Esophagus squamous epithelium (tissue), 5 donors: ENCODE measurements at regions not wholly inside any gene's neighbourhood (a gene's known extent, or its start where the extent isn't known, plus 50 kb on each side); places are given as distances from the start of the nearest gene placed in this dataset.

Source experiments
- DNase-seq: peaks from one replicate; lab custom pipeline; 2025; lab: John Stamatoyannopoulos, UW
- H3K27ac ChIP-seq, 4 donors: fragments of 200-600 bp; sonication (generic); one replicate each; pipeline ENCODE4 v1.5.1; 2016 to 2019; ENCODE audit warnings: mild to moderate bottlenecking in 1 of 4
- H3K27me3 ChIP-seq, 4 donors: fragments of 200-600 bp; sonication (generic); 1 replicate in 3 of 4; 2 replicates in 1 of 4; pipeline versions ENCODE4 v1.5.1 to v1.6.0; 2017 to 2021; ENCODE audit warnings: antibody characterized with exemption in 1 of 4
- H3K36me3 ChIP-seq, 3 donors: fragments of 200-600 bp; sonication (generic); one replicate each; pipeline ENCODE4 v1.5.1; 2016 to 2019
- H3K4me1 ChIP-seq, 3 donors: fragments of 200-600 bp; sonication (generic); one replicate each; pipeline ENCODE4 v1.5.1; 2017 to 2019
- H3K4me3 ChIP-seq, 4 donors: fragments of 200-600 bp; sonication (generic); 1 replicate in 3 of 4; 2 replicates in 1 of 4; pipeline ENCODE4 v1.5.1; 2016 to 2019; ENCODE audit warnings: mild to moderate bottlenecking in 2 of 4, moderate library complexity in 1 of 4
- H3K9me3 ChIP-seq, 3 donors: fragments of 200-600 bp; sonication (generic); one replicate each; pipeline ENCODE4 v1.5.1; 2016 to 2019
- CTCF ChIP-seq, 6 experiments: fragments of 450-650 bp in 4 of 6; fragments of 200-600 bp in 2 of 6; sonication (generic) in 2 of 6; IDR thresholded peaks; one replicate each; pipeline ENCODE4 v1.5.1; 2016 to 2019; ENCODE audit warnings: antibody characterized with exemption in 6 of 6, mild to moderate bottlenecking in 4 of 6, moderate library complexity in 4 of 6
- POLR2A ChIP-seq, 4 donors: fragments of 450-650 bp; IDR thresholded peaks; one replicate each; pipeline ENCODE4 v1.6.1; 2017; ENCODE audit warnings: antibody characterized with exemption in 4 of 4, mild to moderate bottlenecking in 4 of 4, moderate library complexity in 3 of 4
- whole genome bisulfite sequencing, 2 donors: methylation state at CpG; one replicate each; pipeline ENCODE4 v1.1.5; 2018; 5-methylcytosine and 5-hydroxymethylcytosine counted together
- intact Hi-C: fragments of 100-400 bp; cut with DNase I; formaldehyde crosslinking; loops from one replicate; pipeline ENCODE4 v1.15.0; 2022
- donor health status: DM: yes; HTN: yes; CAD: no.

GRCh38 chr1:105558023-105558422 is 1498.5 kb upstream of the PRMT6 start:
- no peak for DNase-seq
- Histone ChIP-seq H3K27ac (no peak overlapping the region), H3K9me3 (no peaks in the 10 kb centered on the region), H3K27me3 (no peaks in the 10 kb centered on the region), H3K4me3 (no peak overlapping the region), H3K4me1 (no peaks in the 10 kb centered on the region), H3K36me3 (no peaks in the 10 kb centered on the region)
- no peak for TF ChIP-seq POLR2A (IDR thresholded peaks at IDR 0.05)
- no peak for TF ChIP-seq CTCF (IDR thresholded peaks at IDR 0.05)
- intact Hi-C loops, result no loop called here

- TF ChIP-seq POLR2A (IDR thresholded peaks at IDR 0.05), result no peak
- no peak for TF ChIP-seq CTCF (IDR thresholded peaks at IDR 0.05)
- Histone ChIP-seq H3K36me3 (no peaks in the 10 kb centered on the region), H3K4me3 (no peak overlapping the region), H3K9me3 (no peaks in the 10 kb centered on the region), H3K27ac (no peak overlapping the region), H3K4me1 (no peaks in the 10 kb centered on the region), H3K27me3 (no peaks in the 10 kb centered on the region)
- 40 to 44% methylated on average over 2 of the region's 2 CpGs for WGBS, 2 donors
- no peak for DNase-seq
- intact Hi-C loops, result no loop called here
These were observed 1491.5 kb upstream of the PRMT6 start for GRCh38 chr1:105565006-105565405.

GRCh38 chr1:105585791-105586190 is 1470.7 kb upstream of the PRMT6 start:
- Histone ChIP-seq H3K9me3 (no peaks in the 10 kb centered on the region), H3K27me3 (no peaks in the 10 kb centered on the region), H3K36me3 (no peaks in the 10 kb centered on the region), H3K27ac (no peak overlapping the region), H3K4me1 (no peaks in the 10 kb centered on the region), H3K4me3 (no peak overlapping the region)
- intact Hi-C loops, result no loop called here
- no peak for TF ChIP-seq POLR2A (IDR thresholded peaks at IDR 0.05)
- TF ChIP-seq CTCF (IDR thresholded peaks at IDR 0.05), result no peak
- WGBS, 2 donors, result 12 to 47% methylated on average over 2 of the region's 2 CpGs
- no peak for DNase-seq

GRCh38 chr1:105591681-105592080 is 1464.8 kb upstream of the PRMT6 start:
- Histone ChIP-seq H3K27ac (no peak overlapping the region), H3K9me3 (peaks cover 0 to 7% (median 0%) of the 10 kb centered on the region in 3 donors), H3K4me3 (no peak overlapping the region), H3K36me3 (no peaks in the 10 kb centered on the region), H3K27me3 (no peaks in the 10 kb centered on the region), H3K4me1 (no peaks in the 10 kb centered on the region)
- no peak for DNase-seq
- TF ChIP-seq POLR2A (IDR thresholded peaks at IDR 0.05) (no peak), CTCF (IDR thresholded peaks at IDR 0.05) (no peak)
- 28 to 38% methylated on average over 1 of the region's 1 CpG for whole genome bisulfite sequencing, 2 donors
- intact Hi-C loops, result no loop called here

- H3K36me3 ChIP-seq, result no peaks in the 10 kb centered on the region
- no peaks in the 10 kb centered on the region for H3K27me3 ChIP-seq
- 26 to 36% methylated on average over 2 of the region's 2 CpGs for WGBS, 2 donors
- H3K4me1 ChIP-seq, result no peaks in the 10 kb centered on the region
- peaks cover 0 to 6% (median 0%) of the 10 kb centered on the region in 3 donors for H3K9me3 ChIP-seq
- TF ChIP-seq POLR2A (IDR thresholded peaks at IDR 0.05), result no peak
- TF ChIP-seq CTCF (IDR thresholded peaks at IDR 0.05), result no peak
- H3K4me3 ChIP-seq, result no peak overlapping the region
- intact Hi-C loops, result no loop called here
- H3K27ac ChIP-seq, result no peak overlapping the region
- DNase-seq, result no peak
These were observed 1447.8 kb upstream of the PRMT6 start for GRCh38 chr1:105608713-105609112.
